ENCODE measurements at regions not wholly inside any gene's neighbourhood (a gene's known extent, or its start where the extent isn't known, plus 50 kb on each side); places are given as distances from the start of the nearest gene placed in this dataset.
A peak's percentile ranks its signal among the peaks of the same experiment; 100 is the strongest.

- no peak for DNase-seq (ENCODE audit: low spot score)
- ATAC-seq (ENCODE audit: low FRiP score): no peak
- TF ChIP-seq CTCF (IDR thresholded peaks at IDR 0.05): no peak
Measured at GRCh38 chr12:83827193-83827592, 1085.4 kb downstream of the SLC6A15 start.

GRCh38 chr12:83826112-83826511 is 1086.5 kb downstream of the SLC6A15 start:
- DNase-seq (ENCODE audit: low spot score) (no peak), ATAC-seq (ENCODE audit: low FRiP score) (no peak)
- no peak for TF ChIP-seq CTCF (IDR thresholded peaks at IDR 0.05)

- ATAC-seq (ENCODE audit: low FRiP score) (no peak), DNase-seq (ENCODE audit: low spot score) (no peak)
- TF ChIP-seq CTCF (IDR thresholded peaks at IDR 0.05): no peak
Measured at GRCh38 chr12:83823386-83824045, 1089.1 kb downstream of the SLC6A15 start.

- TF ChIP-seq CTCF (IDR thresholded peaks at IDR 0.05): no peak
- peak; percentile 65 for ATAC-seq (ENCODE audit: low FRiP score)
- DNase-seq (ENCODE audit: low spot score): no peak
Measured at GRCh38 chr12:83821967-83822366, 1090.6 kb downstream of the SLC6A15 start.

GRCh38 chr12:83818881-83819280 is 1093.7 kb downstream of the SLC6A15 start:
- TF ChIP-seq CTCF (IDR thresholded peaks at IDR 0.05): no peak
- ATAC-seq (ENCODE audit: low FRiP score): peak; percentile 90
- DNase-seq (ENCODE audit: low spot score): no peak

GRCh38 chr12:83817730-83818129 is 1094.9 kb downstream of the SLC6A15 start:
- TF ChIP-seq CTCF (IDR thresholded peaks at IDR 0.05): no peak
- ATAC-seq (ENCODE audit: low FRiP score) (no peak), DNase-seq (ENCODE audit: low spot score) (no peak)

GRCh38 chr12:83808591-83808990 is 1104.0 kb downstream of the SLC6A15 start:
- DNase-seq (ENCODE audit: low spot score) (no peak), ATAC-seq (ENCODE audit: low FRiP score) (no peak)
- no peak for TF ChIP-seq CTCF (IDR thresholded peaks at IDR 0.05)
